Stomach smooth muscle (tissue), 2 donors: ENCODE measurements at regions not wholly inside any gene's neighbourhood (a gene's known extent, or its start where the extent isn't known, plus 50 kb on each side); places are given as distances from the start of the nearest gene placed in this dataset.

ENCODE experiments used
- H3K27ac ChIP-seq: one replicate; pipeline ENCODE4 v1.7.0; 2013; ENCODE audit warnings: mild to moderate bottlenecking, low read length, inconsistent platforms
- H3K27me3 ChIP-seq, 2 donors: one replicate each; pipeline ENCODE4 v1.7.0; 2013; ENCODE audit warnings: low read length in 2 of 2; ENCODE audit not compliant: insufficient read depth in 2 of 2, control insufficient read depth in 1 of 2
- H3K36me3 ChIP-seq, 2 donors: one replicate each; pipeline ENCODE4 v1.7.0; 2013; ENCODE audit warnings: low read length in 2 of 2; ENCODE audit not compliant: control insufficient read depth in 2 of 2, insufficient read depth in 2 of 2
- H3K4me1 ChIP-seq: one replicate; pipeline ENCODE4 v1.7.0; 2013; ENCODE audit warnings: low read length; ENCODE audit not compliant: control insufficient read depth, insufficient read depth
- H3K4me3 ChIP-seq, 2 donors: one replicate each; pipeline ENCODE4 v1.7.0; 2013; ENCODE audit warnings: low read length in 2 of 2
- H3K9ac ChIP-seq, 2 donors: one replicate each; pipeline ENCODE4 v1.7.0; 2013; ENCODE audit warnings: low read length in 2 of 2, mild to moderate bottlenecking in 1 of 2
- H3K9me3 ChIP-seq, 2 donors: one replicate each; pipeline ENCODE4 v1.7.0; 2013; ENCODE audit warnings: low read length in 2 of 2; ENCODE audit not compliant: control insufficient read depth in 2 of 2
- donor health status: healthy.
- donor health status: Pancreatic carcinoma.

GRCh38 chr2:6215053-6215452 is 522.9 kb downstream of the SOX11 start:
- H3K9me3 ChIP-seq = no peaks in the 10 kb centered on the region
- H3K4me1 ChIP-seq = no peaks in the 10 kb centered on the region
- no peak overlapping the region for H3K9ac ChIP-seq
- no peaks in the 10 kb centered on the region for H3K36me3 ChIP-seq
- no peak overlapping the region for H3K27ac ChIP-seq
- H3K27me3 ChIP-seq = no peaks in the 10 kb centered on the region
- no peak overlapping the region for H3K4me3 ChIP-seq

DNA sequence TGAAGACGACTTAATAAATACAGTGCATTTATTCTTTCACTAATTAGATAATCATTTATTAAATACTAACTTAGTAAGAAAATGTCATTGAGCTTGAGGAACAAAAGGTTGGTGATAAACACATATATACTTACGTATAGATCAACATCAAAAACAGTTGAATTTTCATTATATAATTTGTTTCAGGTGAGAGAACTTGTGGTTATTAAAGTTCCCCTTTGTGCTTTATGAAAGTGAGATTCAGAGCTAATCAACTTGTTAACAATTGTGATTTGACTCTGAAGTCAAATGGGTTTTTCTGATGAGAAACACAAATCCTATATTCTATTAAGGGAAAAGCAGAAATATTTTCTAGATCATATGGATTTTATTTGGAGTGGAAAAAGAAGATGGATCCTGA is 524.0 kb downstream of the SOX11 start:
- no peak overlapping the region for H3K27ac ChIP-seq
- no peaks in the 10 kb centered on the region for H3K27me3 ChIP-seq
- no peaks in the 10 kb centered on the region for H3K36me3 ChIP-seq
- H3K9ac ChIP-seq = no peak overlapping the region
- no peaks in the 10 kb centered on the region for H3K9me3 ChIP-seq
- no peaks in the 10 kb centered on the region for H3K4me1 ChIP-seq
- H3K4me3 ChIP-seq = no peak overlapping the region

DNA sequence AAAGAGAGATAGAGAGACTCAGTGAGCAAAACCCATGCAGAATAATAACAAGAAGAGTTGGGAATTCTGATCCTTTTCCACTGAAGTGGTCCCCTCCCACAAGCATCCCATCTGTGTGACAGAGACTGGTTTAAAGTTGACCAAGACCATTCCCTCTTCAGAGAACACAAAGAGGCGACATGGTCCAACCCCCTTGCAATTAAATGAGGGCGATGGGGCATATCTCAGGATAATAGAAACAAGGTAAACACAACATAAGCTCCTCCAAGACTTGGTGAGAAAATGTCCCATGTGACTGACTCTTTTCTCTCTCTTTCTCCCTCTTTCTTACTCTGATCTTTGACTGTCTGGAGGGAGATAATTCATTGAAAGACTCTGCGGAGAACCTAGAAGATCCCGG is 526.7 kb downstream of the SOX11 start:
- Histone ChIP-seq H3K27ac (no peak overlapping the region), H3K36me3 (no peaks in the 10 kb centered on the region), H3K4me1 (no peaks in the 10 kb centered on the region), H3K9ac (no peak overlapping the region), H3K27me3 (no peaks in the 10 kb centered on the region), H3K9me3 (no peaks in the 10 kb centered on the region), H3K4me3 (no peak overlapping the region)

DNA sequence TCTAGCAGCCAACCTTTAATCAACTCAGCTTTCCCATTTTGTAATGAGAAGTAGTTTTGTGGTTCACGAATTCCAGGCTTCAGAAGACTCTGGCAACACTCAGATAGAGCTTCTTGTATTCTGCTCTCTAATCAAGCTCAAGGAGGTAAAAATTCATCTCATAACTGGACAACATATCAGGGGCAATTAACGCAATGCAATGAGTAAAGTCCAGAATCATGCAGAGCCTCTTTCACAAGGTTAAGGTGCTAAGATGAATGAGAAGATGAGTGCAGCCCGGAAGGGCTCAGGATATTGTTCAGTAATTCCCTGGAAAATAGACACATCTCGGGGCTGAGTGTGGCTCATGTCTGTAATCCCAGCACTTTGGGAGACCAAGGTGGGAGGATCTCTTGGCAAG is 527.7 kb downstream of the SOX11 start:
- no peak overlapping the region for H3K4me3 ChIP-seq
- no peaks in the 10 kb centered on the region for H3K4me1 ChIP-seq
- no peaks in the 10 kb centered on the region for H3K36me3 ChIP-seq
- H3K9me3 ChIP-seq = no peaks in the 10 kb centered on the region
- no peak overlapping the region for H3K9ac ChIP-seq
- no peak overlapping the region for H3K27ac ChIP-seq
- no peaks in the 10 kb centered on the region for H3K27me3 ChIP-seq

- no peaks in the 10 kb centered on the region for H3K4me1 ChIP-seq
- no peaks in the 10 kb centered on the region for H3K9me3 ChIP-seq
- H3K9ac ChIP-seq = no peak overlapping the region
- no peaks in the 10 kb centered on the region for H3K27me3 ChIP-seq
- no peak overlapping the region for H3K27ac ChIP-seq
- no peaks in the 10 kb centered on the region for H3K36me3 ChIP-seq
- H3K4me3 ChIP-seq = no peak overlapping the region
Measured at GRCh38 chr2:6222296-6222695, 530.1 kb downstream of the SOX11 start.

DNA sequence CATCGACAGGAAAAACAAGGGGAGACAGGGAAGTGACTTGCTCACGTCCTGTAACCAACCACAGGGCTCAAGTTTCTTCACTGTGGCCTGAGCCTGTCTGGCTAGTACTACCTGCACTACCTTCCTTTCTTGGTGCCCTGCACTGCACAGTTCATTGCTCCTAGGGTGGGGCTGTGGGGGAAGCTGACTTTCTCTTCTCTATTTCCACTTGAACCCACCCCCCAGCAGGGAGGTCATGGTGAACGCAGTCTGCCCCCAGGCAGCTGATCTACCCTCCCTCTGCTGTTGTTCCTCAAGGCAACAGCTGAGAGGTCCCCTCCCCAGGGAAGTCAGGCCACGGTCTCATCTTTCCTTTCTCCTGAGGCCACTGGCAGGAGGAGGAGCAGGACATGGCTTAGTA is 532.1 kb downstream of the SOX11 start:
- H3K27ac ChIP-seq = no peak overlapping the region
- no peaks in the 10 kb centered on the region for H3K27me3 ChIP-seq
- no peak overlapping the region for H3K9ac ChIP-seq
- H3K4me1 ChIP-seq = no peaks in the 10 kb centered on the region
- H3K36me3 ChIP-seq = no peaks in the 10 kb centered on the region
- no peak overlapping the region for H3K4me3 ChIP-seq
- H3K9me3 ChIP-seq = no peaks in the 10 kb centered on the region

DNA sequence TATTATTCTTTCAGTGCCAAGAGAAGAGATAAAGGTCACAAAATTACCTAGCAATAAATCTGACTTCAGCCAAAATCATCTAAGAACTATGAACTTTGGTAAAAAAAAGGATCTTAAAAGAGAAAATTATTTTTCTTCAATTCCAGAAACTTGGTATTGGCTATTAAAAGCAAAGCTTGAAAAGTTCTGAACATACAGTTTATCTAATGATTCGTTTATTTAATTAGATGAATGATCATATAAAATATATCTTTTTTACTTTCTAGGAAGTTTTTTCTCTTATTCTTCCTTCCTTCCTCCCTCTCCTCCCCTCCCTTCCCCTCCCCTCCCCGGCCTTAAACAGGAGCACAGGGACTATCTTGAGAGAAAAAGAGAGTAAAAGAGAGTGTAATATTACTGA is 536.1 kb downstream of the SOX11 start:
- H3K36me3 ChIP-seq = no peaks in the 10 kb centered on the region
- no peaks in the 10 kb centered on the region for H3K4me1 ChIP-seq
- no peak overlapping the region for H3K4me3 ChIP-seq
- H3K27me3 ChIP-seq = no peaks in the 10 kb centered on the region
- H3K9ac ChIP-seq = no peak overlapping the region
- H3K9me3 ChIP-seq = no peaks in the 10 kb centered on the region
- no peak overlapping the region for H3K27ac ChIP-seq

DNA sequence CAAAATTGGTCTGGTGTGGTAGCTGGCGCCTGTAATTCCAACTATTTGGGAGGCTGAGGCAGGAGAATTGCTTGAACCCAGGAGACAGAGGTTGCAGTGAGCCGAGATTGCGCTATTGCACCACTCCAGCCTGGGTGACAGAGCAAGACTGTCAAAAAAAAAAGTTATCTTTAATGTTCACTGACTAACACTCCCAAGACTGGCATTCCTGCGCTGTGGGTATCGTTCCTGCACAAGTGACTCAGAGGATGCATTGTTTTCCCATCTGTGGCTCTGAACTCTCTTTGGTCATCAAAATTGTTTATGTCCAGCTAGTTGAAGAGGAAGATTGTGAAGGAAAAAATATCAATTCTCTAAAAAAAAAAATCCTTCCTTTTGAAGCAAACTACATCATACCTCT is 539.0 kb downstream of the SOX11 start:
- Histone ChIP-seq H3K36me3 (no peaks in the 10 kb centered on the region), H3K4me1 (no peaks in the 10 kb centered on the region), H3K27ac (no peak overlapping the region), H3K27me3 (no peaks in the 10 kb centered on the region), H3K9ac (no peak overlapping the region), H3K4me3 (no peak overlapping the region), H3K9me3 (no peaks in the 10 kb centered on the region)

GRCh38 chr2:6233993-6234392 is 541.8 kb downstream of the SOX11 start:
- peaks cover 0 to 2% of the 10 kb centered on the region in 2 donors for H3K9me3 ChIP-seq
- no peaks in the 10 kb centered on the region for H3K36me3 ChIP-seq

GRCh38 chr2:6234702-6235101 is 542.5 kb downstream of the SOX11 start:
- Histone ChIP-seq H3K9ac (no peak overlapping the region), H3K27me3 (no peaks in the 10 kb centered on the region), H3K9me3 (peaks cover 0 to 2% of the 10 kb centered on the region in 2 donors), H3K4me1 (no peaks in the 10 kb centered on the region), H3K4me3 (no peak overlapping the region), H3K36me3 (no peaks in the 10 kb centered on the region), H3K27ac (no peak overlapping the region)

More at GRCh38 chr2:6233993-6234392, 541.8 kb downstream of the SOX11 start:
- Histone ChIP-seq H3K27ac (no peak overlapping the region), H3K27me3 (no peaks in the 10 kb centered on the region), H3K9ac (no peak overlapping the region), H3K4me3 (no peak overlapping the region), H3K4me1 (no peaks in the 10 kb centered on the region)

- Histone ChIP-seq H3K4me3 (no peak overlapping the region), H3K27ac (no peak overlapping the region), H3K27me3 (no peaks in the 10 kb centered on the region), H3K4me1 (no peaks in the 10 kb centered on the region), H3K36me3 (no peaks in the 10 kb centered on the region), H3K9me3 (peaks cover 0 to 2% of the 10 kb centered on the region in 2 donors), H3K9ac (no peak overlapping the region)
Measured at GRCh38 chr2:6236317-6236716, 544.1 kb downstream of the SOX11 start.
